ENCODE measurements at regions not wholly inside any gene's neighbourhood (a gene's known extent, or its start where the extent isn't known, plus 50 kb on each side); places are given as distances from the start of the nearest gene placed in this dataset.

DNA sequence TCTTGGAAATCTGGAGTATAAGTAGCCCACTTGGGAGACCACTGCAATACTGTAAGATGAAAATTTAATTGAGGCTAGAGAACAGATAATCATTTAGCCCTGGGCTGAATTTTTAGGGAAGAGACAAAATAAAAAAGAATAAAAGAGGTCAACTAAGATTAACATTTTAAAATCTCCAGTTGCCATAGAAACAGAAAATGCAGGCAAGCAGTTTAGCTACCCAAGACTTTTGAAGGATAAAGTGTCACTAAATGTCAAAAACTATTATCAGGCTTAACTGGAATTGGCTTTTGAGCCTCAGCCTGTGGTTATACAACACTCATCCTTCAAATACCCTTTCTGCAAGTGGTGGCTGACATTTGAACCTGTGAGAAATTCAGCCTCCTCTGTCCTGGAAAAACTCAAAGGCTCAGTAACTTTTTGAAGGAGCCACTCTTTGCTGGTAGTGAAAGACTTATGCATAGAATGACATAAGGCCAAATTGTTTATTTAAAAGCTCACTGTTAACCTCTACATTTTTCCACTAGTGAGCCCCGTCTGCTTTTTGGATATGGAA, 220.7 kb upstream of the KCNJ16 start:
- no peak for DNase-seq

- DNase-seq, result no peak
Observed at GRCh38 chr17:69856946-69857345, 218.1 kb upstream of the KCNJ16 start.

GRCh38 chr17:69857412-69857835, 217.6 kb upstream of the KCNJ16 start:
- peak; percentile 87 for DNase-seq

GRCh38 chr17:69858460-69858859, 216.6 kb upstream of the KCNJ16 start:
- DNase-seq, result no peak

GRCh38 chr17:69860142-69860680, 214.8 kb upstream of the KCNJ16 start:
- DNase-seq, result no peak

DNA sequence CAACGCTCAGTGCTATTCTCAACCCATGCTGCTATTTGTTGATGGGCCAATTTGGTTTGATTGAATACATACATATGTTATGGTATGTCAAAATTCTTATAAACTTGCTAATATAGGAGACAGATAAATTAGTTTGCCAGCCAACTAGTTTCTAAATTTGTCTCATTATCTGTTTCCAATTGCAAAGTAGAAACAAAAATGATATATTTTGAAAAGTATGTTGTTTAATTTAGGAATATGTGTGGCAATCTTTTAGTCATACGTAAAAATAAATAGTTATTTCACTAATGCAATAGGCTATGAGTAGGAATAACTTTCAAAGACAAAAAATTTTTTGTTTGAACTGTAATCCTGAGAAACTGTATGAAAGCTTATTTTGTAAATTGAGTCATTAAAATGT, 210.6 kb upstream of the KCNJ16 start:
- no peak for DNase-seq

- DNase-seq, result no peak
Observed at GRCh38 chr17:69869667-69870066, 205.4 kb upstream of the KCNJ16 start.

- DNase-seq, result no peak
Observed at GRCh38 chr17:69870091-69870530, 204.9 kb upstream of the KCNJ16 start.

GRCh38 chr17:69870751-69871199, 204.2 kb upstream of the KCNJ16 start:
- no peak for DNase-seq

DNA sequence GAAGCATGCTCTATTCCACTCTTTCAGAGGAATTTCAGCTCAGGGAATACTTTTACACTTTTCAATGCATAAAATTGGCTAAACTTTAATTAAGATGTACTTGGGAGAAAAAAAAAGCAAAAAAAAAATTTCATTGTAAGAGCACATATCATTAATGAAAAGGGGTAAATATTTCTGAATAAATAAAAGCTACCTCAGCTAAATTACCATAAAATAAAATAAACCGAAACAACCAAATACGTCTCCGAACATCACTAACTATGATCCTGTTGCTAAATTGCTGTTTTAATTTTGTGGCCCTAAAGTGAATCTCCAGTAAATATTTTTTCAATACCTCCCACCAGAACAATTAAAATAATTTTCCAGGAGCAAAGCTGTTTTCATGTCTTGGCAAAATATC, 203.7 kb upstream of the KCNJ16 start:
- DNase-seq, result no peak

GRCh38 chr17:69872675-69873262, 202.3 kb upstream of the KCNJ16 start:
- no peak for DNase-seq

DNA sequence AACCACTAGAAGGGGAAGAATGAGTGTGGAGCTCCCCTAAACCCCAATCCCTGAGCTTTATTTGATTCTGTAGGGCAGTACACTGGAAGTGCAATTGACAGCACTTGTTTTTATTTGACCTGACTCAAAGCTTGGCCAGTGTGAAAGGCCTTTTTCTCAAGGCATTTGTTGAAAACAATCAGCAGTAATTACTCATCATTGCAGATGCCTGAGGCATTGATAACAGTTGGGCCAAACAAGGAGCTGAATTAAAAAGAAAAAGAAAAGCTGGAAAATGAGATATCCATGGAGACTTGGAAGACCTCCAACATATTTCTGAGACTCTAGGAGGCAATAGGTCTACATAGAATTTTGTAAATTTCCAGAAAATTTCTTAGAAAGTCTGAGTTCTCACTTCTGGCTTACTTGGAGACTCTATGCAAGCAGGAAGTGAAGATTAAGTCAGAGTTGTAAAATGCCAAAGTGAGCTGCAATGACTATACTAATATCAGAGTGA, 200.8 kb upstream of the KCNJ16 start:
- no peak for DNase-seq

- no peak for DNase-seq
Observed at GRCh38 chr17:69876757-69877156, 198.3 kb upstream of the KCNJ16 start.

DNA sequence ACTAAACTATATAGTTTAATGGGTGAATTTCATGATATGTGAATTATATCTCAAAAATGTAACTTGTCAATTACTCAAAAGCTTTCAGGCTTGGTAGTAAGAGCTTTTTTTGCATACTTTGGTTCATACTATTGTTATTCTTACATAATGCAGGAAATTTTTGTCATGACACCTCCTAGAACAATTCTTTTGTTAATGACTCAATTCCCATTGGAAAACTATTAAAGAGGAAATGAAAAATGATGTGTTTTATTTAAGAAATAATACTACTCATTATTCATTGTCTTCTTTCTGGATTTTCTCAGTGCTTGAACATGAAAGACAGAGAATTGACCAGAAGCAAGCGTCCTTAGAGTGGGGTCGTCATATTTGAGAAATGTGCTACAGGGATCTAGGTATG, 196.4 kb upstream of the KCNJ16 start:
- DNase-seq, result no peak

DNA sequence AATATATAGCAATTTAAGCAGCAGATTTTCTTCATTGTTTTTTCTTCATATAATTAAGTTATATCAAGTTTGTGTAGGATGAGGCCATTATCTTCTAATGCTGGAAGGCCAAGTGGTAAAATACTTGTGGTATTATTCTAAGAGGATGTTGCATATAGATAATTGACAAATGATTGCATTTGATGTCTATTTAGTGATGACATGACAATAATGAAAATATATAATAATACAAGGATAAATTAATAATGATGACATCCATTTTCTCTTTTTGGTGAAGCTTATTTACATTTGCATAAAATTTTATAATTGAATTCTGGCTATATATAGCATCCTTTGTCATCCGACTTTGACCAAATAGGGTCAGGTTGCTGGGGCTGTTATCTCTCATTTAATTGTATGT, 195.4 kb upstream of the KCNJ16 start:
- DNase-seq, result no peak

DNA sequence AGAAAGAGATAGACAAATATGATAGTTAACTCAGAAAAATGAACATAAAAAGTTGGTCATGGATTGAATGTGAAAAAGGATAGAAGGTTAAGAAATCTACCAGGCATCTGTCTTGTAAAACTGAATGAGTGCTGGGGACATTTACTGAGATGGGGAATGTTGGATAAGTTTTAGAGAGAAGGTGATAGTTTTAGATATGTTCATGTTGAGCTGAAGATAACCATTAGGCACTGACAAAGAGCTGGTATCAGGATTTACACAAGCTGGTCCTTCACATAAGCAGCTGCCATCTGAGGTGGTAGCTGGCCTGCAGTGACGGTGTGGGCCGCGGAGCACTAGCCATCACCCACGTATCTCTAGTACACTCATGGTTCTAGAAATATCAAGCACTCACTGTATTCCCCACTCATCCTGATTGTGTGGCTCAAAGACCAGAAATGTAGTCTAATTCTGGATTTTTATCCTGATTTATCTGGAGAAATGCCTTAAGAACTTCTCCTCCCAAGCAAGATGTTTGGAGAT, 194.4 kb upstream of the KCNJ16 start:
- DNase-seq, result no peak

DNA sequence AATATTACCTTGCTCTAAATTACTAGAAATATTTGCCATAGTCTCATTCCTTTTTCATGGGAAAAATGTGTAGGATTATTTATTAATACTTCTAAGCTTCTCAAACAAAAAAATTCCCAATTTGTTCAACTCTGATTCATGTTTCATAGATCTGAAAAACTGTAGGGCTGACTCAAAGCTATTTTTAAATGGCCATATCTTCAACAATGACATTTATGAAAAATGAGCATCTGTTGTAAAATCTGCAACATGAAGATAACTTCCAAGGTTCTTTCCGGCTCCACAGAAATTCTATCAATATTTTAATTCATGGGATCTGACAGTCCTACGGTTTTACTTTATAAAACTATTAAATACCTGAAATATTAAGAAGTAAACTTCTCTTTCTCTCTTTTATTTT, 192.7 kb upstream of the KCNJ16 start:
- no peak for DNase-seq

DNA sequence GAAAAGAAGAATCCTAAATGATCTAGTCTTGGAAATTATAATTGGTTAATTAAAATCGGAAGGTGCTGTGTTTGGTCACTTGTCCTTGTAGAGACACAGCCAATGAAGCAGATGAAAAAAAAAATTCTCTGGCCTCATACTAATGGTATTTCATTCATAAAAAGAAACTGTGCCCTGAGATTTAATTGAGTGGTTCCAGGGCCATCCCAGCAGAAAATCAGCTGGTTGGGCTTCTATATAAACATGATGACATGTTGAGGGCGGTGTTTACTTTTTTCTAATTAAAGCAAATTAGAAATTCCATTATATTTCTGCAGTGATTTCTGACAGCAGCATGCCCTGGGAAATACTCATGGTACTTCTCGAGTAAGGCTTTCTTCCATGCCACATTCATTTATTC, 191.9 kb upstream of the KCNJ16 start:
- DNase-seq, result no peak

DNA sequence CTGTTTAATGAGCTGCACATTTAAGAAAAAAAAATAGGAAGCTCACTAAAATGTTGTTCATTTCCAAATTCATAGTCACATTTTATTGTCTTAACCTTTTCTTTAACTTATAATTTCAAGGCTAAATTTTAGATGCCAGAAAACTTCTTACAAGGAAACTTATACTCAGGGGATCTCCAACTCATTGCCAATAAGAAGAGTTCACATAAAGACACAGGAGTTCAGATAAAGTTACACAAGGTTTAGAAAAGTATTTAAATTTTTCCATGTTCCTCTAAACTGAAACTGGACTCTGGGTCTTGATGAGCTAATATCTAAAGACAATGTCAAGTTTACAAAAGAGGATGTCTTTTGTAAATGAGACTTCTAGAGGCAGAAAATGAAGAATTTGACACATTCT, 190.7 kb upstream of the KCNJ16 start:
- no peak for DNase-seq

GRCh38 chr17:69884846-69885245, 190.2 kb upstream of the KCNJ16 start:
- no peak for DNase-seq

DNA sequence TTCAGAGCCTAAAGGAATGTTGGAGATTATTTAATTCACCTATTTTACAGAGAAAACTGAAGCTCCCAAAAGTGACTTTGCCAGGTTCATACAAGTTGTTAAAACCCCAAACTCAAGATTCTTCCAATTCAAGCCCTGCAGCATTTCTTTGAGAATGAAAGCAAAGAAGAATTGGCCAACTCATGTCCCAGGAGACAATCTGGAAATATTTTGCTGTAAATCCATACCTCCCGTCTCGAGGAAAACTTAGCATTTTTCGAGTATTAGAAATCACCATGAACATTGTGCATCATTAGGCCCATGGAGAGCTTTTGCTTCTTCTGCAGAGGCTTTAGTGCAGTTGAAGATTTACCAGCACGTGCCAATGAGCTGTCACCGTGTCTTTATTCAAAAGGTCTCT, 176.4 kb upstream of the KCNJ16 start:
- DNase-seq, result no peak

DNA sequence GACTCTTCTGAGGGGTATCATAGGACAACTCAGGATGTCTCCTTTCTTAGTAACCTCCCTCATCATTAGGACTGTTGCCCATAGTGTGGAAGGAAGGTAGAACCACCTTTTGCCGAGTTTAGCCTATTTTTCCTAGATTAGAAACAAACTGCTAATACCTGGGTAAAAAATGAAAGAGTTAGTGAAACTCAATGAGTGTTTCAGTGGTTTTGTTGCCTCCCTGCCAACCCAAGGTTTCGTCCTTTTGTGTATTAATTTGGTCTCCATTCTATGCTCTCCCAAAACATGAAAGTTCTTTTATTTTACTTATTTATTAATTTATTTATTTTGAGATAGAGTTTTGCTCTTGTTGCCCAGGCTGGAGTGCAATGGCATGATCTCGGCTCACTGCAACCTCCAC, 174.9 kb upstream of the KCNJ16 start:
- no peak for DNase-seq

DNA sequence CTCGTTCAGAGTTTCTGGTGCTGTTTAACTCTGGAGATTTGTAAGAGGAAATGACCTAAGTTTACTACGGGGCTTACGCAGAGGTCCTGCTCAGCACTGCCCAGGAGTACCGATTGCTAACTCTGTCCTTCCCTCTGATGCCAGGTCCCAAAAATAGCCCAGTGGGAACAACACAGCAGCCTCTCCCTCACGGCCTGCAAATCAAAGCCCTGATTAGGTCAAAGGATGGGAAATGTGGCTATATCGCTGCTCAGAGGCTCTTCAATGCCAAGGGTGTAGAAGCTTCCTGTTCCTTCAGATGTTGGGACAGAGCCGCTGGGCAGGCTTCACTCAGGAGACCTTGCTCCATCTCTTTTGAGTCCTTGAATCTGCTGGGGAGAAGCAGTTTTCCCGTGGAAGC, 174.2 kb upstream of the KCNJ16 start:
- DNase-seq, result no peak

GRCh38 chr17:69906306-69906705, 168.7 kb upstream of the KCNJ16 start:
- DNase-seq, result no peak
